Astrocyte of the cerebellum (primary cell): ENCODE measurements at regions not wholly inside any gene's neighbourhood (a gene's known extent, or its start where the extent isn't known, plus 50 kb on each side); places are given as distances from the start of the nearest gene placed in this dataset.

ENCODE experiments used
- DNase-seq: peaks from one replicate; pipeline ENCODE4 v3.0.0-alpha.2; 2011; ENCODE audit warnings: low read depth
- H3K4me3 ChIP-seq: 2 replicates; pipeline ENCODE4 v1.5.1; 2011; ENCODE audit warnings: mild to moderate bottlenecking, low read depth, low read length, moderate library complexity
- in situ Hi-C: cut with HindIII; loops from 2 replicates; pipeline ENCODE4 v1.10.0; 2017; ENCODE audit warnings: low sequenced_read_pairs
- TF ChIP-seq, protein P1 (sequence below): IDR thresholded peaks from 2 replicates; pipeline ENCODE4 v1.5.1; 2012; ENCODE audit warnings: low read length, low read depth, moderate library complexity, mild to moderate bottlenecking; ENCODE audit errors: missing control alignments

DNA sequence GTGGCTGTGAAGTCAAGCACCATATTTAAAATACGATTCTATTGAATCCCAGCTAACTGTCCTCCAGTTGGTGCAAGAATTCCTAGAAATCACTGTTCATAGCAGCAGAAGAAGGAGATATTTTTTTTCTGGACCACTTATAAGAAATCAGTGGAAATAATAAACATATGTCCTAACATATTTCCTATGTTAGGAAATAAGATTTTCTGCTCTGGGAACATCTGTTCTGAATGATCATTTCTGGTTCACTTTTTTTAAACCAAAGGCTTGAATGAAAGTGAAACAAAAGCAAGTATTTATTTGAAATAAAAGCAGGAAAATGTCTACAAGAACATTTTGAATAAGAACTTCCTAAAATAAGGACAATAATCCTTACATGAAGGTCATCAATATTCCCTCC lies 138.9 kb upstream of the RALGAPA2 start:
- in situ Hi-C loops: no loop called here
- no peak overlapping the region for H3K4me3 ChIP-seq
- TF ChIP-seq, protein P1, sequence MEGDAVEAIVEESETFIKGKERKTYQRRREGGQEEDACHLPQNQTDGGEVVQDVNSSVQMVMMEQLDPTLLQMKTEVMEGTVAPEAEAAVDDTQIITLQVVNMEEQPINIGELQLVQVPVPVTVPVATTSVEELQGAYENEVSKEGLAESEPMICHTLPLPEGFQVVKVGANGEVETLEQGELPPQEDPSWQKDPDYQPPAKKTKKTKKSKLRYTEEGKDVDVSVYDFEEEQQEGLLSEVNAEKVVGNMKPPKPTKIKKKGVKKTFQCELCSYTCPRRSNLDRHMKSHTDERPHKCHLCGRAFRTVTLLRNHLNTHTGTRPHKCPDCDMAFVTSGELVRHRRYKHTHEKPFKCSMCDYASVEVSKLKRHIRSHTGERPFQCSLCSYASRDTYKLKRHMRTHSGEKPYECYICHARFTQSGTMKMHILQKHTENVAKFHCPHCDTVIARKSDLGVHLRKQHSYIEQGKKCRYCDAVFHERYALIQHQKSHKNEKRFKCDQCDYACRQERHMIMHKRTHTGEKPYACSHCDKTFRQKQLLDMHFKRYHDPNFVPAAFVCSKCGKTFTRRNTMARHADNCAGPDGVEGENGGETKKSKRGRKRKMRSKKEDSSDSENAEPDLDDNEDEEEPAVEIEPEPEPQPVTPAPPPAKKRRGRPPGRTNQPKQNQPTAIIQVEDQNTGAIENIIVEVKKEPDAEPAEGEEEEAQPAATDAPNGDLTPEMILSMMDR: no peak
- no peak for DNase-seq

DNA sequence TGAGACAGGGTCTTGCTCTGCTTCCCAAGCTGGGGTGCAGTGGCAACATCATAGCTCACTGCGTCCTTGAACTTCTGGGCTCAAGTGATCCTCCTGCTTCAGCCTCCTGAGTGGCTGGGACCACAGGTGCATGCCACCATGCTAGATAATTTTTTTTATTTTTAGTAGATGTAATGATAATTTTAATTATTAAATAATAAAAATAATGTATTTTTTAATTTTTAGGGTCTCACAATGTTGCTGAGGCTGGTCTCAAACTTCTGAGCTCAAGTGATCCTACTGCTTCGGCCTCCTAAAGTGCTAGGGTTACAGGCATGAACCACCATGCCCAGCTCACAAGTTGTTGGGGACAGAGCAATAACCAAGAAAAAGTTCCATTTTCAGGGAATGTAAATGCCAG lies 138.0 kb upstream of the RALGAPA2 start:
- in situ Hi-C loops: no loop called here
- no peak overlapping the region for H3K4me3 ChIP-seq
- no peak for DNase-seq
- TF ChIP-seq, protein P1: no peak

DNA sequence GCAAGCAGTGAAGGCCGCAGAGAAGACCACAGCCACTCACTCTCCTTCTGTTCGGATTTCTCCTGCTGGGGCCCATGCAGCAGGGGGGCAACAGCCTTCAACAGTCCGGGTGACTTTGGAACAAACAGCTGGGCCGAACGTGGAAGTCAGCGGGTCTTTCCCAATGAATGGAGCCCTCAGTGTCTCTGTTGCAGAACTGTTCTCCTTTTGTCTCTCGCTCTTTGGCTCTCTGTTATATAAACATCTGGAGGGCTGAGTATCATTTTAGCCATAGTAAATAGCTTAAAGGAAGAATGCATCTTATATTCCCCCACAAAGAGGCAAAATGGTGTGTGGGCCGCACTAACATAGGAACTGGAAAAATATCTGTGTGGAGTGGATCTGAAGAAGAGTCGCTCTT lies 136.7 kb upstream of the RALGAPA2 start:
- in situ Hi-C loops: no loop called here
- H3K4me3 ChIP-seq: no peak overlapping the region
- TF ChIP-seq, protein P1: no peak
- no peak for DNase-seq

DNA sequence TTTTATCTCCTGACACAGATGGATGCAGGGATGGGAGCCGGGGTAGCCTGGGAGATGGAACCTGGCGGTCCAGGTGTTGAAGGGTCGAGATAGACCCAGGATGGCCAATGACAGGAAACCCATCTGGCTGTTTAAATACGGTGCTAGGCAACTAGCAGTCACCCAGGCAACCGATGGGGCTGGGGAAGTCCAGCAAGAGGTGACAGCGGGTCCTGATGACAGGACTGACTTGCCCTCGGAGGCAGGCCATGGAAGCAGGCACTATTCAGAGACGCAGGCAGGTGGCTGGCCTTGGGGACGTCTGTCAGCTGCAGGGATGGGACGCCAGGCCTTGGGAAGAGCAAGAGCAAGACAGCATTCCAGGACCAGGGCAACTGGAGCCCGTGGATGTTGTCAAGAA lies 135.4 kb upstream of the RALGAPA2 start:
- no peak overlapping the region for H3K4me3 ChIP-seq
- no peak for DNase-seq
- in situ Hi-C loops: no loop called here
- TF ChIP-seq, protein P1: no peak

DNA sequence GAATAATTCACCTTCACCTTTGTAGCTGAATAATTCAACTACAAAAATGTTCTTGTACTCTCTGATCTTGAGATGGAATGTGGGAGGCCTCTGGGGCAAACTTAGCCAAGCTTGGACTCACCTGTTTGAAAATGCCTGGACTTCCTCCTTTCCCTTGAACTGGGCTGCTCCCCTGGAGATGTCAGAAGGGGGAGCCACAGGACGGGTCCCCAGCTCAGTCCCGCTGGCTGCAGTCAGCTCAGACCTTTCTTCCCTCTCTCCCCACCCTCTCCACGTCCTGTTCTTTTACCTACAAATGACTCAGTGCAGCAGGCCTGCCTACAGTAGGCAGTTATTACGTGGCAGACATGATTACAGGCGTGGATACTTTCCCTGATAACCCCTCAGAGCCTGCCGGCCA lies 131.5 kb upstream of the RALGAPA2 start:
- TF ChIP-seq, protein P1: no peak
- no peak overlapping the region for H3K4me3 ChIP-seq
- in situ Hi-C loops: no loop called here
- DNase-seq: no peak

DNA sequence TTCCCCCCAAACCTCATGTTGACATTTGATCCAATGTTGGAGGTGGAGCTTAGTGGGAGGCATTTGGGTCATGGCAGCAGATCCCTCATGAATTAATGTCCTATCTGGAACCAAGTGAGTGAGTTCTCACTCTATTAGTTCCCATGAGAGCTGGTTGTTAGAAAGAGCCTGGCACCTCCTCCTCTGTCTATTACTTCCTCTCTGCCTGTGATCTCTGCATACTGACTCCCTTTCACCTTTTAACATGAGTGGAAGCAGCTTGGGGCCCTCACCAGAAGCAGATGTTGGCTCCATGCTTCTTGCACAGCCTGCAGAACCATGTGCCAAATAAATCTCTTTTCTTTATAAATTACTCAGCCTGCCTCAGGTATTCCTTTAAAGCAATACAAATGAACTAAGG lies 127.3 kb upstream of the RALGAPA2 start:
- in situ Hi-C loops: no loop called here
- H3K4me3 ChIP-seq: no peak overlapping the region
- no peak for DNase-seq
- TF ChIP-seq, protein P1: no peak

DNA sequence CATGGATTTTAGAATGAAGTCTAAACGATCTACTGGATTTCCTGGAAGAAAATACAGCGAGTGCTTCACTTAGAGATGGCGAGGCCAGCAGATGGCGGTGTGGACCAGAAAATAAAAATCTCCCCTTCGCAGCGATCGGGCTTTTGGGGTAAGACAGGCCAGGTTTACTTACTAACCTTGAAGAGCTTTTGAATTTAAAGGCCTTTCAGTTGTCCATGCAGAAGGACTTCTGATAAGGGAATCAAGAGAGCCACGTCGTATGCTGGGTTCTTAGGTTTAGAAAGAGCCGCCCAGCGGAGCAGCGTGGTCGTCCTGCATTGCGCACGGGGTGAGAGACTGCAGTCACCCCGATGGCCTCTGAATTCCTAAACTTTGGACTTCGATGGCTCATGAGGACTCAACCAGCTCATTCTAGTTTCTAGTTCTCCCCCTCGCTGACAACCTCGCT lies 125.2 kb upstream of the RALGAPA2 start:
- H3K4me3 ChIP-seq: no peak overlapping the region
- in situ Hi-C loops: no loop called here
- DNase-seq: peak; percentile 20
- TF ChIP-seq, protein P1: peak; percentile 68
